GM23338 (cell line): ENCODE measurements at regions not wholly inside any gene's neighbourhood (a gene's known extent, or its start where the extent isn't known, plus 50 kb on each side); places are given as distances from the start of the nearest gene placed in this dataset.

Source experiments
- ATAC-seq: fragments of 200-7000 bp; cut with Tn5 transposase; 3 replicates; pipeline ENCODE4 v1.9.1; 2020
- DNase-seq: peaks from one replicate; pipeline ENCODE4 v3.0.0-alpha.2; 2015; ENCODE audit warnings: low spot score
- H2AFZ ChIP-seq: fragments of 200-600 bp; sonication (generic); 2 replicates; pipeline ENCODE4 v1.8.0; 2016; ENCODE audit warnings: antibody characterized with exemption, mild to moderate bottlenecking, moderate library complexity
- H3F3A ChIP-seq: fragments of 200-600 bp; sonication (generic); replicated peaks from 2 replicates; pipeline ENCODE4 v1.8.0; 2017; ENCODE audit warnings: antibody characterized with exemption, mixed run types, low read depth
- H3K27ac ChIP-seq: fragments of 200-600 bp; sonication (generic); 2 replicates; pipeline ENCODE4 v1.6.1; 2016; ENCODE audit warnings: low read depth
- H3K27me3 ChIP-seq: fragments of 200-600 bp; sonication (generic); 2 replicates; pipeline ENCODE4 v1.8.0; 2016; ENCODE audit warnings: mild to moderate bottlenecking, mixed run types, moderate library complexity; ENCODE audit not compliant: insufficient read depth
- H3K36me3 ChIP-seq: fragments of 200-600 bp; sonication (generic); 2 replicates; pipeline ENCODE4 v1.8.0; 2016; ENCODE audit warnings: mild to moderate bottlenecking; ENCODE audit not compliant: insufficient read depth
- H3K4me1 ChIP-seq: fragments of 200-600 bp; sonication (generic); 2 replicates; pipeline ENCODE4 v1.8.0; 2016; ENCODE audit warnings: mild to moderate bottlenecking, moderate library complexity; ENCODE audit not compliant: insufficient read depth
- H3K4me2 ChIP-seq: fragments of 200-600 bp; sonication (generic); 2 replicates; pipeline ENCODE4 v1.7.1; 2017; ENCODE audit warnings: mixed run types
- H3K4me3 ChIP-seq: fragments of 200-600 bp; sonication (generic); 2 replicates; pipeline ENCODE4 v1.6.1; 2016; ENCODE audit warnings: mixed run types
- H3K79me2 ChIP-seq: fragments of 200-600 bp; sonication (generic); replicated peaks from 2 replicates; pipeline ENCODE4 v1.8.0; 2017; ENCODE audit warnings: mild to moderate bottlenecking; ENCODE audit not compliant: insufficient read depth
- H3K9me2 ChIP-seq: fragments of 200-600 bp; sonication (generic); 2 replicates; pipeline ENCODE4 v1.8.0; 2017; ENCODE audit not compliant: insufficient read depth
- H4K20me1 ChIP-seq: fragments of 200-600 bp; sonication (generic); replicated peaks from 2 replicates; pipeline ENCODE4 v1.8.0; 2017; ENCODE audit warnings: mild to moderate bottlenecking; ENCODE audit not compliant: insufficient read depth
- H3K27ac Mint-ChIP-seq: 2 replicates; pipeline ENCODE4 v1.8.0; 2020; ENCODE audit warnings: inconsistent platforms, mild to moderate bottlenecking, moderate library complexity, mixed read lengths
- H3K27me3 Mint-ChIP-seq: 3 replicates; pipeline ENCODE4 v1.8.0; 2022; ENCODE audit warnings: low read depth, mild to moderate bottlenecking, moderate library complexity, mixed read lengths, inconsistent platforms; ENCODE audit not compliant: insufficient read depth, poor library complexity
- H3K36me3 Mint-ChIP-seq: 3 replicates; pipeline ENCODE4 v1.8.0; 2021; ENCODE audit warnings: low read depth, mild to moderate bottlenecking, inconsistent platforms, moderate library complexity, mixed read lengths
- H3K4me1 Mint-ChIP-seq: 3 replicates; pipeline ENCODE4 v1.8.0; 2020; ENCODE audit warnings: mild to moderate bottlenecking, inconsistent platforms, mixed read lengths
- H3K4me3 Mint-ChIP-seq: 3 replicates; pipeline ENCODE4 v1.8.0; 2021; ENCODE audit warnings: moderate library complexity, mild to moderate bottlenecking, inconsistent platforms, mixed read lengths
- H3K9me3 Mint-ChIP-seq: 3 replicates; pipeline ENCODE4 v1.8.0; 2020; ENCODE audit warnings: moderate library complexity, mild to moderate bottlenecking, inconsistent platforms, mixed read lengths
- CREB1 ChIP-seq: fragments of 250-450 bp; sonication (Bioruptor Pico); IDR thresholded peaks from 2 replicates; pipeline ENCODE4 v1.5.0; 2020; ENCODE audit warnings: low read depth, mild to moderate bottlenecking, moderate library complexity
- EZH2 ChIP-seq: fragments of 200-600 bp; sonication (generic); IDR thresholded peaks from one replicate; pipeline ENCODE4 v1.8.0; 2017; ENCODE audit warnings: antibody characterized with exemption, mild to moderate bottlenecking, low read depth; ENCODE audit not compliant: unreplicated experiment
- EZH2phosphoT487 ChIP-seq: fragments of 200-600 bp; sonication (generic); IDR thresholded peaks from one replicate; pipeline ENCODE4 v1.8.1; 2018; ENCODE audit warnings: antibody characterized with exemption; ENCODE audit not compliant: unreplicated experiment
- NANOG ChIP-seq: IDR thresholded peaks from 2 replicates; pipeline ENCODE4 v1.6.1; 2016; ENCODE audit warnings: antibody characterized with exemption, borderline replicate concordance
- POLR2AphosphoS5 ChIP-seq: IDR thresholded peaks from 2 replicates; pipeline ENCODE4 v1.6.1; 2016; ENCODE audit warnings: antibody characterized with exemption, low read depth
- ZNF114 ChIP-seq: fragments of 250-450 bp; sonication (Bioruptor Pico); IDR thresholded peaks from 2 replicates; pipeline ENCODE4 v1.5.0; 2020; ENCODE audit warnings: mild to moderate bottlenecking, moderate library complexity
- ZNF331 ChIP-seq: fragments of 250-450 bp; sonication (Bioruptor Pico); IDR thresholded peaks from 2 replicates; pipeline ENCODE4 v1.5.0; 2020; ENCODE audit warnings: low read depth, mild to moderate bottlenecking, moderate library complexity
- TF ChIP-seq, protein P1 (sequence below), 2 experiments: fragments of 200-600 bp in 1 of 2; sonication (generic) in 1 of 2; conservative IDR thresholded peaks; 2 replicates each; pipeline versions ENCODE4 v1.5.1 to v1.6.1; 2016 to 2017; ENCODE audit warnings: antibody characterized with exemption in 2 of 2, low read depth in 2 of 2, mild to moderate bottlenecking in 2 of 2, moderate library complexity in 1 of 2
- TF ChIP-seq, protein P2 (sequence below): IDR thresholded peaks from 2 replicates; pipeline ENCODE4 v1.6.1; 2016; ENCODE audit warnings: antibody characterized with exemption
- TF ChIP-seq, protein P3 (sequence below): IDR thresholded peaks from one replicate; pipeline ENCODE4 v1.6.1; 2018; ENCODE audit warnings: antibody characterized with exemption; ENCODE audit not compliant: unreplicated experiment
- TF ChIP-seq, protein P4 (sequence below): fragments of 250-450 bp; sonication (Bioruptor Pico); IDR thresholded peaks from 2 replicates; pipeline ENCODE4 v1.5.0; 2020; ENCODE audit warnings: mild to moderate bottlenecking, moderate library complexity

DNA sequence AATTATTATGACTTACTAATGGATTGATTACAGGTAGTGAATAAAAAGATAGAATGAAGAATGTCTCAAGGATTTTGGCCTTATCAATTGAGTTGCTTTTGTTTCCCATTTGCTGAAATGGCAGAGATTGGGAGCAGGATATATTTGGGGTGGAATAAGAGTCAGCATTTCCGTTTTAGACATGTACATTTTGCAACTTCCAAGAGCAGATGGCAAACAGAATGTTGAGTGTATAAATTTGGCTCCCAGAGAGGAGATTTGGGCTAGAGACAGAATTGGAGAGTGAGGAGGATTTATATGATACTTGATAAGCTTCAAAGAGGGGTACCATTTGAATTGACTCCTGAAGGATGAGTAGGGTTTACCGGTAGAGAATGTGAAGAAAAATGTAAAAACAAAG, 437.9 kb upstream of the PAPPA start (continued):
- TF ChIP-seq, protein P1, sequence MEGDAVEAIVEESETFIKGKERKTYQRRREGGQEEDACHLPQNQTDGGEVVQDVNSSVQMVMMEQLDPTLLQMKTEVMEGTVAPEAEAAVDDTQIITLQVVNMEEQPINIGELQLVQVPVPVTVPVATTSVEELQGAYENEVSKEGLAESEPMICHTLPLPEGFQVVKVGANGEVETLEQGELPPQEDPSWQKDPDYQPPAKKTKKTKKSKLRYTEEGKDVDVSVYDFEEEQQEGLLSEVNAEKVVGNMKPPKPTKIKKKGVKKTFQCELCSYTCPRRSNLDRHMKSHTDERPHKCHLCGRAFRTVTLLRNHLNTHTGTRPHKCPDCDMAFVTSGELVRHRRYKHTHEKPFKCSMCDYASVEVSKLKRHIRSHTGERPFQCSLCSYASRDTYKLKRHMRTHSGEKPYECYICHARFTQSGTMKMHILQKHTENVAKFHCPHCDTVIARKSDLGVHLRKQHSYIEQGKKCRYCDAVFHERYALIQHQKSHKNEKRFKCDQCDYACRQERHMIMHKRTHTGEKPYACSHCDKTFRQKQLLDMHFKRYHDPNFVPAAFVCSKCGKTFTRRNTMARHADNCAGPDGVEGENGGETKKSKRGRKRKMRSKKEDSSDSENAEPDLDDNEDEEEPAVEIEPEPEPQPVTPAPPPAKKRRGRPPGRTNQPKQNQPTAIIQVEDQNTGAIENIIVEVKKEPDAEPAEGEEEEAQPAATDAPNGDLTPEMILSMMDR (conservative IDR thresholded peaks at IDR 0.05; ENCODE audit: low read depth in 2 of 2), result no peak
- no peak for TF ChIP-seq ZNF331 (CRISPR knock-in tag)
- TF ChIP-seq NANOG, result no peak

DNA sequence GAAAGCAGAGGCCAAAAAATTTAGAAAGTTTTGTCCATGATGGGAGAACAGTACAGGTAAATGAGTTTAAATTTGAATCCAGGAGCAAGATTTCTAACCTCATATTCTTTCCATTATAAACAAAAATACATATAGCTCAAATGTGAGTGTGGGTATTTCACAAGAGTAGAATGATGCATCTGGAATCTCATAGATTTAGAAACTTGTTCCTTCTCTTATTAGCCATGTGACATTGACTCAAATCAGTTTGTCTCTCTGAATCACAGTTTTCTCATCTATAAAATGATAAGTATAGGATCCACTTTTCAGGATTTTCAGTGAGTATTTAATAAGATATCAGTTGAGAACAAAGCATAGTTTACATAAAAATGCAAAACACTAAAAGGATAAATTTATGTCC, 436.3 kb upstream of the PAPPA start:
- Histone ChIP-seq H3K27ac (no peak overlapping the region), H3K9me2 (0 out of 2 replicates have a peak, but pooled peaks cover 6% of the 10 kb centered on the region), H2AFZ (no peak overlapping the region), H3K4me3 (no peak overlapping the region), H3F3A (no peaks in the 10 kb centered on the region), H4K20me1 (no peaks in the 10 kb centered on the region), H3K27me3 (no peaks in the 10 kb centered on the region), H3K4me1 (no peaks in the 10 kb centered on the region), H3K4me2 (no peak overlapping the region), H3K36me3 (no peaks in the 10 kb centered on the region), H3K79me2 (no peaks in the 10 kb centered on the region)
- Mint-ChIP-seq H3K36me3 (no peaks in the 10 kb centered on the region), H3K27ac (no peak overlapping the region), H3K4me1 (peaks cover 4% of the 10 kb centered on the region; the same call in 2 of the 3 replicates), H3K27me3 (no peaks in the 10 kb centered on the region), H3K4me3 (no peak overlapping the region), H3K9me3 (no peaks in the 10 kb centered on the region)
- ATAC-seq (no peak), DNase-seq (no peak)
- TF ChIP-seq EZH2phosphoT487, result no peak
- TF ChIP-seq, protein P2, sequence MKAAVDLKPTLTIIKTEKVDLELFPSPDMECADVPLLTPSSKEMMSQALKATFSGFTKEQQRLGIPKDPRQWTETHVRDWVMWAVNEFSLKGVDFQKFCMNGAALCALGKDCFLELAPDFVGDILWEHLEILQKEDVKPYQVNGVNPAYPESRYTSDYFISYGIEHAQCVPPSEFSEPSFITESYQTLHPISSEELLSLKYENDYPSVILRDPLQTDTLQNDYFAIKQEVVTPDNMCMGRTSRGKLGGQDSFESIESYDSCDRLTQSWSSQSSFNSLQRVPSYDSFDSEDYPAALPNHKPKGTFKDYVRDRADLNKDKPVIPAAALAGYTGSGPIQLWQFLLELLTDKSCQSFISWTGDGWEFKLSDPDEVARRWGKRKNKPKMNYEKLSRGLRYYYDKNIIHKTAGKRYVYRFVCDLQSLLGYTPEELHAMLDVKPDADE, result no peak
- TF ChIP-seq CREB1 (CRISPR knock-in tag), result no peak
- no peak for TF ChIP-seq POLR2AphosphoS5
- no peak for TF ChIP-seq ZNF114 (CRISPR knock-in tag)
- TF ChIP-seq, protein P3, sequence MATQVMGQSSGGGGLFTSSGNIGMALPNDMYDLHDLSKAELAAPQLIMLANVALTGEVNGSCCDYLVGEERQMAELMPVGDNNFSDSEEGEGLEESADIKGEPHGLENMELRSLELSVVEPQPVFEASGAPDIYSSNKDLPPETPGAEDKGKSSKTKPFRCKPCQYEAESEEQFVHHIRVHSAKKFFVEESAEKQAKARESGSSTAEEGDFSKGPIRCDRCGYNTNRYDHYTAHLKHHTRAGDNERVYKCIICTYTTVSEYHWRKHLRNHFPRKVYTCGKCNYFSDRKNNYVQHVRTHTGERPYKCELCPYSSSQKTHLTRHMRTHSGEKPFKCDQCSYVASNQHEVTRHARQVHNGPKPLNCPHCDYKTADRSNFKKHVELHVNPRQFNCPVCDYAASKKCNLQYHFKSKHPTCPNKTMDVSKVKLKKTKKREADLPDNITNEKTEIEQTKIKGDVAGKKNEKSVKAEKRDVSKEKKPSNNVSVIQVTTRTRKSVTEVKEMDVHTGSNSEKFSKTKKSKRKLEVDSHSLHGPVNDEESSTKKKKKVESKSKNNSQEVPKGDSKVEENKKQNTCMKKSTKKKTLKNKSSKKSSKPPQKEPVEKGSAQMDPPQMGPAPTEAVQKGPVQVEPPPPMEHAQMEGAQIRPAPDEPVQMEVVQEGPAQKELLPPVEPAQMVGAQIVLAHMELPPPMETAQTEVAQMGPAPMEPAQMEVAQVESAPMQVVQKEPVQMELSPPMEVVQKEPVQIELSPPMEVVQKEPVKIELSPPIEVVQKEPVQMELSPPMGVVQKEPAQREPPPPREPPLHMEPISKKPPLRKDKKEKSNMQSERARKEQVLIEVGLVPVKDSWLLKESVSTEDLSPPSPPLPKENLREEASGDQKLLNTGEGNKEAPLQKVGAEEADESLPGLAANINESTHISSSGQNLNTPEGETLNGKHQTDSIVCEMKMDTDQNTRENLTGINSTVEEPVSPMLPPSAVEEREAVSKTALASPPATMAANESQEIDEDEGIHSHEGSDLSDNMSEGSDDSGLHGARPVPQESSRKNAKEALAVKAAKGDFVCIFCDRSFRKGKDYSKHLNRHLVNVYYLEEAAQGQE, result no peak
- TF ChIP-seq NANOG, result no peak
- TF ChIP-seq, protein P4, sequence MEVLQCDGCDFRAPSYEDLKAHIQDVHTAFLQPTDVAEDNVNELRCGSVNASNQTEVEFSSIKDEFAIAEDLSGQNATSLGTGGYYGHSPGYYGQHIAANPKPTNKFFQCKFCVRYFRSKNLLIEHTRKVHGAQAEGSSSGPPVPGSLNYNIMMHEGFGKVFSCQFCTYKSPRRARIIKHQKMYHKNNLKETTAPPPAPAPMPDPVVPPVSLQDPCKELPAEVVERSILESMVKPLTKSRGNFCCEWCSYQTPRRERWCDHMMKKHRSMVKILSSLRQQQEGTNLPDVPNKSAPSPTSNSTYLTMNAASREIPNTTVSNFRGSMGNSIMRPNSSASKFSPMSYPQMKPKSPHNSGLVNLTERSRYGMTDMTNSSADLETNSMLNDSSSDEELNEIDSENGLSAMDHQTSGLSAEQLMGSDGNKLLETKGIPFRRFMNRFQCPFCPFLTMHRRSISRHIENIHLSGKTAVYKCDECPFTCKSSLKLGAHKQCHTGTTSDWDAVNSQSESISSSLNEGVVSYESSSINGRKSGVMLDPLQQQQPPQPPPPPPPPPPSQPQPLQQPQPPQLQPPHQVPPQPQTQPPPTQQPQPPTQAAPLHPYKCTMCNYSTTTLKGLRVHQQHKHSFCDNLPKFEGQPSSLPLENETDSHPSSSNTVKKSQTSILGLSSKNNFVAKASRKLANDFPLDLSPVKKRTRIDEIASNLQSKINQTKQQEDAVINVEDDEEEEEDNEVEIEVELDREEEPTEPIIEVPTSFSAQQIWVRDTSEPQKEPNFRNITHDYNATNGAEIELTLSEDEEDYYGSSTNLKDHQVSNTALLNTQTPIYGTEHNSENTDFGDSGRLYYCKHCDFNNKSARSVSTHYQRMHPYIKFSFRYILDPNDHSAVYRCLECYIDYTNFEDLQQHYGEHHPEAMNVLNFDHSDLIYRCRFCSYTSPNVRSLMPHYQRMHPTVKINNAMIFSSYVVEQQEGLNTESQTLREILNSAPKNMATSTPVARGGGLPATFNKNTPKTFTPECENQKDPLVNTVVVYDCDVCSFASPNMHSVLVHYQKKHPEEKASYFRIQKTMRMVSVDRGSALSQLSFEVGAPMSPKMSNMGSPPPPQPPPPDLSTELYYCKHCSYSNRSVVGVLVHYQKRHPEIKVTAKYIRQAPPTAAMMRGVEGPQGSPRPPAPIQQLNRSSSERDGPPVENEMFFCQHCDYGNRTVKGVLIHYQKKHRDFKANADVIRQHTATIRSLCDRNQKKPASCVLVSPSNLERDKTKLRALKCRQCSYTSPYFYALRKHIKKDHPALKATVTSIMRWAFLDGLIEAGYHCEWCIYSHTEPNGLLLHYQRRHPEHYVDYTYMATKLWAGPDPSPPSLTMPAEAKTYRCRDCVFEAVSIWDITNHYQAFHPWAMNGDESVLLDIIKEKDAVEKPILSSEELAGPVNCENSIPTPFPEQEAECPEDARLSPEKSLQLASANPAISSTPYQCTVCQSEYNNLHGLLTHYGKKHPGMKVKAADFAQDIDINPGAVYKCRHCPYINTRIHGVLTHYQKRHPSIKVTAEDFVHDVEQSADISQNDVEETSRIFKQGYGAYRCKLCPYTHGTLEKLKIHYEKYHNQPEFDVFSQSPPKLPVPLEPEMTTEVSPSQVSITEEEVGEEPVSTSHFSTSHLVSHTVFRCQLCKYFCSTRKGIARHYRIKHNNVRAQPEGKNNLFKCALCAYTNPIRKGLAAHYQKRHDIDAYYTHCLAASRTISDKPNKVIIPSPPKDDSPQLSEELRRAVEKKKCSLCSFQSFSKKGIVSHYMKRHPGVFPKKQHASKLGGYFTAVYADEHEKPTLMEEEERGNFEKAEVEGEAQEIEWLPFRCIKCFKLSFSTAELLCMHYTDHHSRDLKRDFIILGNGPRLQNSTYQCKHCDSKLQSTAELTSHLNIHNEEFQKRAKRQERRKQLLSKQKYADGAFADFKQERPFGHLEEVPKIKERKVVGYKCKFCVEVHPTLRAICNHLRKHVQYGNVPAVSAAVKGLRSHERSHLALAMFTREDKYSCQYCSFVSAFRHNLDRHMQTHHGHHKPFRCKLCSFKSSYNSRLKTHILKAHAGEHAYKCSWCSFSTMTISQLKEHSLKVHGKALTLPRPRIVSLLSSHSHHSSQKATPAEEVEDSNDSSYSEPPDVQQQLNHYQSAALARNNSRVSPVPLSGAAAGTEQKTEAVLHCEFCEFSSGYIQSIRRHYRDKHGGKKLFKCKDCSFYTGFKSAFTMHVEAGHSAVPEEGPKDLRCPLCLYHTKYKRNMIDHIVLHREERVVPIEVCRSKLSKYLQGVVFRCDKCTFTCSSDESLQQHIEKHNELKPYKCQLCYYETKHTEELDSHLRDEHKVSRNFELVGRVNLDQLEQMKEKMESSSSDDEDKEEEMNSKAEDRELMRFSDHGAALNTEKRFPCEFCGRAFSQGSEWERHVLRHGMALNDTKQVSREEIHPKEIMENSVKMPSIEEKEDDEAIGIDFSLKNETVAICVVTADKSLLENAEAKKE (CRISPR knock-in tag), result no peak
- no peak for TF ChIP-seq EZH2
